GM18508 (cell line): ENCODE measurements at regions not wholly inside any gene's neighbourhood (a gene's known extent, or its start where the extent isn't known, plus 50 kb on each side); places are given as distances from the start of the nearest gene placed in this dataset.
"Not testable (repeated sequence)": the region's sequence is repeated elsewhere in the genome, so short reads cannot be mapped to it uniquely, and the experiment has no call there.

Experiments used
- ATAC-seq: cut with Tn5 transposase; IDR thresholded peaks from one replicate; pipeline ENCODE4 v1.9.1; 2021; ENCODE audit warnings: moderate number of reproducible peaks; ENCODE audit not compliant: insufficient read depth, unreplicated experiment

DNA sequence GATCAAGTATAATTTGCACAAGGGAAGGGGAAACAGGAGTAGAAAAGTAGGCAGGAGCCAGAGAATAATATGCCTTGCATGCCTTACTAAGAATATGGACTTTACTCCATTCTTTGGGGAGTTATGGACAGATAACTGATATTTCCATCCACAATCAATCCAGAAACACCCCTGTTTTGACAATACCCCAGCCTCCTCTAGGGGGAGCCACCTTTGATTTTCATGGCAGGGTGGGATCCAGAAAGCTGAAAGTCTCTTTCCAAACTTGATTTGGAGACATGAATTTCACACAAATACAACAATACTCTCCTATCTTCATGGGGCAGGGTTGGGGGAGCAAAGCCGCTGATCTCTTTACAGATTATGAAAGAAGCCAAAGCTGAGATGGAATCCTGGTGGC lies 404.1 kb downstream of the FOXA2 start:
- ATAC-seq: no peak

- ATAC-seq: no peak
Observed at GRCh38 chr20:22160101-22160652, 424.2 kb downstream of the FOXA2 start.

GRCh38 chr20:22159276-22159675 lies 425.1 kb downstream of the FOXA2 start:
- no peak for ATAC-seq

DNA sequence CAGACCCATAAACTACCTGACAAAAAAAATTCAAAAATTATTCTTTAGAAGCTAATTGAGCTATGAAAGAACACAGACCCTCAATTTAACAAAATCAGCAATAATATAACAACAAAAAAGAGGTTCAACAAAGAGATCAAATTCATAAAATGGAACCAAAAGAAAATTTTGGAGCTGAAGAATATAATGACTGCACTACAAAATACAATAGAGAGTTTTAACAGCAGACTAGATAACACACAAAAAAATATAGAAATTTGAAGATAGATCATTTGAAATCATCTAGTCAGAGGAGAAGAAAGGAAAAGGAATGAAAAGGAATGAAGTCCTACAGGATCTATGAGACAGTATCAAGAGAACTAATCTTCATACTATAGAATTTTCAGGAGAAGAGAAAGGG lies 422.1 kb downstream of the PAX1 start:
- no peak for ATAC-seq

- no peak for ATAC-seq
Observed at GRCh38 chr20:22106308-22106938, 401.0 kb downstream of the PAX1 start.

GRCh38 chr20:22101606-22102005 lies 396.1 kb downstream of the PAX1 start:
- ATAC-seq: no peak

- no peak for ATAC-seq
Observed at GRCh38 chr20:22100686-22101085, 395.2 kb downstream of the PAX1 start.

- ATAC-seq: no peak
Observed at GRCh38 chr20:22099348-22099747, 393.9 kb downstream of the PAX1 start.

DNA sequence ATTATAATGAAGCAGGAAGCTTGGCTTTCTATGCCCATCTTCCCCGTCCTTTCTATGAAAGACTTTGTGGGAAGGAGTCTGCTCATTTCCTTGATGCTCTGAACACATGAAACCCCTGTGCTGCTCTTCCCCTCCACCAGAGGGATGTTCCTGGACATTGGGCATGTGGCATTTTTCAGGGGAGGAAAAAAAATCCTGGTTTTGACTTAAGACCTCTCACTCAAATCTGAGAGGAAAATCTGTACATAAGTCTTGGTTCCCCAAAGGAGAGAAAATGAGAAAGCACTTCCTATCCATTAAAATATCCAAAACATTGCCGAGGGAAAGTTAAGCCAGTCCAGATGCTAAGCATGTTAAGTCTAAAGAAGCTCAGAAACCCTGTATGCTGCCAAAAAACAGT lies 393.0 kb downstream of the PAX1 start:
- ATAC-seq: no peak

GRCh38 chr20:22093122-22093521 lies 387.7 kb downstream of the PAX1 start:
- no peak for ATAC-seq

GRCh38 chr20:22088882-22089281 lies 383.4 kb downstream of the PAX1 start:
- ATAC-seq: no peak

DNA sequence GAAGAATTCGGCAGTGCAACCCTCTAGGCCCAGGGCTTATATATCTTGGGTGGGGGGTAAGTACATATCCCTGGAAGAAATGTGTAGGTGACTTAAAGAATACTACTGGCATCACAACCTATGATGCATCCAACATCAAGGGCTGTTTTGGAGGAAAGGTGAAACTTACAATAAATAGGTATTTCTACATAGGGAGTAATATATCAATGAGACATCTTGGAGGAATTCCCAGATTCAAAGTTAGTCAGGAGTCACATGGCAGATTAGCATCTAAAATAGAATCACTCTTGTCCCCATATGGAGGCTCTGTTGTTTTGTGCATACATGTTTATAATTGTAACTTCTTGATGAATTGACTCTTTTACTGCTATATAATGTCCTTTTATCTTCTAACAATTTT lies 375.5 kb downstream of the PAX1 start:
- no peak for ATAC-seq

DNA sequence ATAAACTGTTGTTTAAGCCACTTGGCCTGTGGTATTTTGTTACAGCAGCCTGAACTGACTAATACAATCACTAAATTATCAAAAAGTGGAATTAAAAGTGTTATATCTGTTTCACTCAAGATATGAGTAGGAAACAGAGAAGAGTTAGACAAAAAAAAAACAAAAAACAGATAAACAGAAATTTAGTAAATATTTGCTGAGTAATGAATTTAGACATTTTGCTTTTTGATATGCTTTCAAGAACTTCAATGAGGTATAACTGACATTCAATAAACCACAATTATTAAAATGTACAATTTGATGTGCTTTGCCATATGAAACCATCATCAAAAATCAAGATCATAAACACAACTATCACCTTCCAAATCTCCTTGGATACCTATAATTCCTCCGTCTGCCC lies 369.2 kb downstream of the PAX1 start:
- ATAC-seq: no peak

DNA sequence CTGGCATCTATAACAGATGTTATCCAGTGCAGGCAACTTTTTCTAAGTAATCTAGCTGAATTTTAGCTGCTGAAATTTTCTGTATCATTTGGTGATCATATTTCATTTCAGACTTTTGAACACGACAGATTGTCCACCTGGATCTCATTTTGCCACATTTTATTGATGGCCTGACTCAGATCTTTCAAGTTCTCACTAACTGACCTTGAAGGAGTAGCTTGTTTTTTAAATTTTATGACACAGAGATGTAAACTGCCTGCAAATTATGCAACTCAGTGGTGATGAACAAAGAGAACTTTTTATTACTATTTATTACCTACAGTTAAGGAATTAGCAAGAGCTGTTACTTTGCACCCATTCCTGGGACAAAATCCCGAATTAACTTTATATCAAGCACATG lies 366.4 kb downstream of the PAX1 start:
- no peak for ATAC-seq

GRCh38 chr20:22070610-22071058 lies 365.2 kb downstream of the PAX1 start:
- no peak for ATAC-seq

- no peak for ATAC-seq
Observed at GRCh38 chr20:22063753-22064152, 358.3 kb downstream of the PAX1 start.

DNA sequence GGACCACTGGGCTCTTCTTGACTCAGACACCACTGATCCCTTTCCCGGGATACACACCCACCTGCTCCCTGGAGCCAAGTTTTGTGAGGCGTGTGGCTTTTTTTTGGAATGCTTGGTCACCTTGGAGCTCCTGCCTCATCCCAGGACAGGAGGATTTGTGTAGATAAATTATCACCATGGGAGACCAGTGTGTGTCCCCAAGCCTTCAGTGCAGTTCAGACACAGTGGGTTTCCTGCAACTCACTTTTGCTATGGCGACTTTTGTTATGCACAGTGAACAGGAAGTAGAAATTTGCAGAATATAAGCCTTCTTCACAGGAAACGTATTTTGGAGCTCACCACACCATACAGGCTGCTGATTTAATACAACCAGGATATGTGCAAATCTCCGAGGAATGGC lies 357.4 kb downstream of the PAX1 start:
- ATAC-seq: no peak

DNA sequence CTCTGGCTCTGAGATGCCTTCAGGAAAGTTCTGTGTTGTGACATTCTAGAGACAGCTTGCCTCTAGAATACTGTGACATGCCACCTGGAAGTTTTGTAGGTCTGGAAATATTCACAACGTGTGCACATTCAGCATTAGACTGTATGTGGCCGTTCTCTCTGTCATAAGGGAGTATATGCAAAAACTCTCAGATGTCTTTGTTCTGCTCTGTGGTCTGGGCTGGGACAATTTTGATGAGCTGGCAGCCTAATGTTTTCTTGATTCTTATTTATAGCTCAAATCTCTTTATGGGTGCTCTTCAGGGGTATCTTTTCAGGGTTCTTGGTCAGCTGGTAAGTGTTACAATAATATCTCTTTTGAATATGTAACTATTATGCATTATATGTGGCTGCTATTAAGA lies 355.1 kb downstream of the PAX1 start:
- ATAC-seq: no peak

- no peak for ATAC-seq
Observed at GRCh38 chr20:22058746-22059145, 353.3 kb downstream of the PAX1 start.

DNA sequence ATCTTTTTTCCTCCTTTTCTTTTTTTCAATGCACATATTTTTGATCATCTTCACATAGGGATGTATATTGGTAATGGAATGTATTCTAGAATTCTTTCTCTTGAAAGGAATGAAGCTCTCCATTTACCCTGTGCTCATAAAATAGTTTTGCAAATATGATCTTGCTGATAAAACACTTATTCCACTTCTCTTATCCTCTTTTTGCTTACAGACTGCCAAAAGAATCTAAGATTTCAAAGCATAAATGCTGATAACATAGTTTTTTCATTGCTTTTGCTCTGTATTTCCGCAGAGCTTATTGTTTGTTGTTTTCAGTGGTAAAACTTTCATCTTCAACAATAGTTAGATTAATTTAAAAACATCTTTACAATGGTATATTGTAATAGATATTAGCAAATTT lies 350.5 kb downstream of the PAX1 start:
- ATAC-seq: no peak

GRCh38 chr20:22052025-22052650 lies 346.7 kb downstream of the PAX1 start:
- ATAC-seq: no peak

- ATAC-seq: not testable (repeated sequence)
Observed at GRCh38 chr20:22045956-22046507, 340.6 kb downstream of the PAX1 start.
